GM23338 (cell line): ENCODE measurements at regions not wholly inside any gene's neighbourhood (a gene's known extent, or its start where the extent isn't known, plus 50 kb on each side); places are given as distances from the start of the nearest gene placed in this dataset.

Source experiments
- ATAC-seq: fragments of 200-7000 bp; cut with Tn5 transposase; 3 replicates; pipeline ENCODE4 v1.9.1; 2020
- DNase-seq: peaks from one replicate; pipeline ENCODE4 v3.0.0-alpha.2; 2015; ENCODE audit warnings: low spot score
- H2AFZ ChIP-seq: fragments of 200-600 bp; sonication (generic); 2 replicates; pipeline ENCODE4 v1.8.0; 2016; ENCODE audit warnings: antibody characterized with exemption, mild to moderate bottlenecking, moderate library complexity
- H3F3A ChIP-seq: fragments of 200-600 bp; sonication (generic); replicated peaks from 2 replicates; pipeline ENCODE4 v1.8.0; 2017; ENCODE audit warnings: antibody characterized with exemption, mixed run types, low read depth
- H3K27ac ChIP-seq: fragments of 200-600 bp; sonication (generic); 2 replicates; pipeline ENCODE4 v1.6.1; 2016; ENCODE audit warnings: low read depth
- H3K27me3 ChIP-seq: fragments of 200-600 bp; sonication (generic); 2 replicates; pipeline ENCODE4 v1.8.0; 2016; ENCODE audit warnings: mild to moderate bottlenecking, mixed run types, moderate library complexity; ENCODE audit not compliant: insufficient read depth
- H3K36me3 ChIP-seq: fragments of 200-600 bp; sonication (generic); 2 replicates; pipeline ENCODE4 v1.8.0; 2016; ENCODE audit warnings: mild to moderate bottlenecking; ENCODE audit not compliant: insufficient read depth
- H3K4me1 ChIP-seq: fragments of 200-600 bp; sonication (generic); 2 replicates; pipeline ENCODE4 v1.8.0; 2016; ENCODE audit warnings: mild to moderate bottlenecking, moderate library complexity; ENCODE audit not compliant: insufficient read depth
- H3K4me2 ChIP-seq: fragments of 200-600 bp; sonication (generic); 2 replicates; pipeline ENCODE4 v1.7.1; 2017; ENCODE audit warnings: mixed run types
- H3K4me3 ChIP-seq: fragments of 200-600 bp; sonication (generic); 2 replicates; pipeline ENCODE4 v1.6.1; 2016; ENCODE audit warnings: mixed run types
- H3K79me2 ChIP-seq: fragments of 200-600 bp; sonication (generic); replicated peaks from 2 replicates; pipeline ENCODE4 v1.8.0; 2017; ENCODE audit warnings: mild to moderate bottlenecking; ENCODE audit not compliant: insufficient read depth
- H3K9me2 ChIP-seq: fragments of 200-600 bp; sonication (generic); 2 replicates; pipeline ENCODE4 v1.8.0; 2017; ENCODE audit not compliant: insufficient read depth
- H4K20me1 ChIP-seq: fragments of 200-600 bp; sonication (generic); replicated peaks from 2 replicates; pipeline ENCODE4 v1.8.0; 2017; ENCODE audit warnings: mild to moderate bottlenecking; ENCODE audit not compliant: insufficient read depth
- H3K27ac Mint-ChIP-seq: 2 replicates; pipeline ENCODE4 v1.8.0; 2020; ENCODE audit warnings: inconsistent platforms, mild to moderate bottlenecking, moderate library complexity, mixed read lengths
- H3K27me3 Mint-ChIP-seq: 3 replicates; pipeline ENCODE4 v1.8.0; 2022; ENCODE audit warnings: low read depth, mild to moderate bottlenecking, moderate library complexity, mixed read lengths, inconsistent platforms; ENCODE audit not compliant: insufficient read depth, poor library complexity
- H3K36me3 Mint-ChIP-seq: 3 replicates; pipeline ENCODE4 v1.8.0; 2021; ENCODE audit warnings: low read depth, mild to moderate bottlenecking, inconsistent platforms, moderate library complexity, mixed read lengths
- H3K4me1 Mint-ChIP-seq: 3 replicates; pipeline ENCODE4 v1.8.0; 2020; ENCODE audit warnings: mild to moderate bottlenecking, inconsistent platforms, mixed read lengths
- H3K4me3 Mint-ChIP-seq: 3 replicates; pipeline ENCODE4 v1.8.0; 2021; ENCODE audit warnings: moderate library complexity, mild to moderate bottlenecking, inconsistent platforms, mixed read lengths
- H3K9me3 Mint-ChIP-seq: 3 replicates; pipeline ENCODE4 v1.8.0; 2020; ENCODE audit warnings: moderate library complexity, mild to moderate bottlenecking, inconsistent platforms, mixed read lengths
- EZH2 ChIP-seq: fragments of 200-600 bp; sonication (generic); IDR thresholded peaks from one replicate; pipeline ENCODE4 v1.8.0; 2017; ENCODE audit warnings: antibody characterized with exemption, mild to moderate bottlenecking, low read depth; ENCODE audit not compliant: unreplicated experiment
- EZH2phosphoT487 ChIP-seq: fragments of 200-600 bp; sonication (generic); IDR thresholded peaks from one replicate; pipeline ENCODE4 v1.8.1; 2018; ENCODE audit warnings: antibody characterized with exemption; ENCODE audit not compliant: unreplicated experiment
- JUNB ChIP-seq: IDR thresholded peaks from one replicate; pipeline ENCODE4 v1.6.1; 2016; ENCODE audit warnings: antibody characterized with exemption; ENCODE audit not compliant: unreplicated experiment
- NANOG ChIP-seq: IDR thresholded peaks from 2 replicates; pipeline ENCODE4 v1.6.1; 2016; ENCODE audit warnings: antibody characterized with exemption, borderline replicate concordance
- POLR2AphosphoS5 ChIP-seq: IDR thresholded peaks from 2 replicates; pipeline ENCODE4 v1.6.1; 2016; ENCODE audit warnings: antibody characterized with exemption, low read depth
- STAT1 ChIP-seq: IDR thresholded peaks from one replicate; pipeline ENCODE4 v1.6.1; 2016; ENCODE audit warnings: antibody characterized with exemption; ENCODE audit not compliant: unreplicated experiment
- ZNF114 ChIP-seq: fragments of 250-450 bp; sonication (Bioruptor Pico); IDR thresholded peaks from 2 replicates; pipeline ENCODE4 v1.5.0; 2020; ENCODE audit warnings: mild to moderate bottlenecking, moderate library complexity
- ZNF331 ChIP-seq: fragments of 250-450 bp; sonication (Bioruptor Pico); IDR thresholded peaks from 2 replicates; pipeline ENCODE4 v1.5.0; 2020; ENCODE audit warnings: low read depth, mild to moderate bottlenecking, moderate library complexity
- TF ChIP-seq, protein P1 (sequence below): fragments of 250-450 bp; sonication (Bioruptor Pico); IDR thresholded peaks from 2 replicates; pipeline ENCODE4 v1.5.0; 2020; ENCODE audit warnings: mild to moderate bottlenecking, moderate library complexity
- TF ChIP-seq, protein P2 (sequence below): IDR thresholded peaks from one replicate; pipeline ENCODE4 v1.6.1; 2018; ENCODE audit warnings: antibody characterized with exemption; ENCODE audit not compliant: unreplicated experiment
- TF ChIP-seq, protein P3 (sequence below), 2 experiments: fragments of 200-600 bp in 1 of 2; sonication (generic) in 1 of 2; conservative IDR thresholded peaks; 2 replicates each; pipeline versions ENCODE4 v1.5.1 to v1.6.1; 2016 to 2017; ENCODE audit warnings: antibody characterized with exemption in 2 of 2, low read depth in 2 of 2, mild to moderate bottlenecking in 2 of 2, moderate library complexity in 1 of 2

DNA sequence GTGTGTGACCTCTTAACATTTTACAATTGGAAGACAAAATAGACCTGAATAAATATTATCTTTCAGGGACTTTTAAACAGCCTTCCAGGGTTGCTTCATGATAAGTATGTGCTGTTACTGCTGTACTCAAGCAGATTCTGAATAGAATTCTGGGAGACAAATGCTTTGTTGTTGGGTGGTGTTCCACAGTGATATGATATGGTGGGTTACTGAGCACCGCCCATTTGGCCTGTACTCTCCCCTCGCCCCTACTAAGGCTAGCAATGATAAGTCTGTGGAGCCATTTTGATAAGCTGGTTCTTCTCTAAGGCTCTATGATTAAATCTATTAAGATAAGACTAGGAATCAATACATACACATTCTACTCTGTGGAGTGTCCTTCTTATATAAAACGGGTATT, 89.8 kb upstream of the ITGA4 start:
- Histone ChIP-seq H3K4me2 (no peak overlapping the region), H3K79me2 (no peaks in the 10 kb centered on the region), H3K9me2 (no peaks in the 10 kb centered on the region), H3F3A (no peaks in the 10 kb centered on the region), H2AFZ (no peak overlapping the region), H3K4me1 (no peaks in the 10 kb centered on the region), H3K4me3 (no peak overlapping the region), H4K20me1 (no peaks in the 10 kb centered on the region), H3K36me3 (no peaks in the 10 kb centered on the region), H3K27me3 (no peaks in the 10 kb centered on the region), H3K27ac (no peak overlapping the region)
- Mint-ChIP-seq H3K36me3 (no peaks in the 10 kb centered on the region), H3K9me3 (no peaks in the 10 kb centered on the region), H3K4me1 (no peaks in the 10 kb centered on the region), H3K27me3 (no peaks in the 10 kb centered on the region), H3K27ac (no peak overlapping the region; the same call in 1 of the 2 replicates), H3K4me3 (no peak overlapping the region)
- no peak for DNase-seq
- no peak for ATAC-seq
- no peak for TF ChIP-seq JUNB
- TF ChIP-seq, protein P1, sequence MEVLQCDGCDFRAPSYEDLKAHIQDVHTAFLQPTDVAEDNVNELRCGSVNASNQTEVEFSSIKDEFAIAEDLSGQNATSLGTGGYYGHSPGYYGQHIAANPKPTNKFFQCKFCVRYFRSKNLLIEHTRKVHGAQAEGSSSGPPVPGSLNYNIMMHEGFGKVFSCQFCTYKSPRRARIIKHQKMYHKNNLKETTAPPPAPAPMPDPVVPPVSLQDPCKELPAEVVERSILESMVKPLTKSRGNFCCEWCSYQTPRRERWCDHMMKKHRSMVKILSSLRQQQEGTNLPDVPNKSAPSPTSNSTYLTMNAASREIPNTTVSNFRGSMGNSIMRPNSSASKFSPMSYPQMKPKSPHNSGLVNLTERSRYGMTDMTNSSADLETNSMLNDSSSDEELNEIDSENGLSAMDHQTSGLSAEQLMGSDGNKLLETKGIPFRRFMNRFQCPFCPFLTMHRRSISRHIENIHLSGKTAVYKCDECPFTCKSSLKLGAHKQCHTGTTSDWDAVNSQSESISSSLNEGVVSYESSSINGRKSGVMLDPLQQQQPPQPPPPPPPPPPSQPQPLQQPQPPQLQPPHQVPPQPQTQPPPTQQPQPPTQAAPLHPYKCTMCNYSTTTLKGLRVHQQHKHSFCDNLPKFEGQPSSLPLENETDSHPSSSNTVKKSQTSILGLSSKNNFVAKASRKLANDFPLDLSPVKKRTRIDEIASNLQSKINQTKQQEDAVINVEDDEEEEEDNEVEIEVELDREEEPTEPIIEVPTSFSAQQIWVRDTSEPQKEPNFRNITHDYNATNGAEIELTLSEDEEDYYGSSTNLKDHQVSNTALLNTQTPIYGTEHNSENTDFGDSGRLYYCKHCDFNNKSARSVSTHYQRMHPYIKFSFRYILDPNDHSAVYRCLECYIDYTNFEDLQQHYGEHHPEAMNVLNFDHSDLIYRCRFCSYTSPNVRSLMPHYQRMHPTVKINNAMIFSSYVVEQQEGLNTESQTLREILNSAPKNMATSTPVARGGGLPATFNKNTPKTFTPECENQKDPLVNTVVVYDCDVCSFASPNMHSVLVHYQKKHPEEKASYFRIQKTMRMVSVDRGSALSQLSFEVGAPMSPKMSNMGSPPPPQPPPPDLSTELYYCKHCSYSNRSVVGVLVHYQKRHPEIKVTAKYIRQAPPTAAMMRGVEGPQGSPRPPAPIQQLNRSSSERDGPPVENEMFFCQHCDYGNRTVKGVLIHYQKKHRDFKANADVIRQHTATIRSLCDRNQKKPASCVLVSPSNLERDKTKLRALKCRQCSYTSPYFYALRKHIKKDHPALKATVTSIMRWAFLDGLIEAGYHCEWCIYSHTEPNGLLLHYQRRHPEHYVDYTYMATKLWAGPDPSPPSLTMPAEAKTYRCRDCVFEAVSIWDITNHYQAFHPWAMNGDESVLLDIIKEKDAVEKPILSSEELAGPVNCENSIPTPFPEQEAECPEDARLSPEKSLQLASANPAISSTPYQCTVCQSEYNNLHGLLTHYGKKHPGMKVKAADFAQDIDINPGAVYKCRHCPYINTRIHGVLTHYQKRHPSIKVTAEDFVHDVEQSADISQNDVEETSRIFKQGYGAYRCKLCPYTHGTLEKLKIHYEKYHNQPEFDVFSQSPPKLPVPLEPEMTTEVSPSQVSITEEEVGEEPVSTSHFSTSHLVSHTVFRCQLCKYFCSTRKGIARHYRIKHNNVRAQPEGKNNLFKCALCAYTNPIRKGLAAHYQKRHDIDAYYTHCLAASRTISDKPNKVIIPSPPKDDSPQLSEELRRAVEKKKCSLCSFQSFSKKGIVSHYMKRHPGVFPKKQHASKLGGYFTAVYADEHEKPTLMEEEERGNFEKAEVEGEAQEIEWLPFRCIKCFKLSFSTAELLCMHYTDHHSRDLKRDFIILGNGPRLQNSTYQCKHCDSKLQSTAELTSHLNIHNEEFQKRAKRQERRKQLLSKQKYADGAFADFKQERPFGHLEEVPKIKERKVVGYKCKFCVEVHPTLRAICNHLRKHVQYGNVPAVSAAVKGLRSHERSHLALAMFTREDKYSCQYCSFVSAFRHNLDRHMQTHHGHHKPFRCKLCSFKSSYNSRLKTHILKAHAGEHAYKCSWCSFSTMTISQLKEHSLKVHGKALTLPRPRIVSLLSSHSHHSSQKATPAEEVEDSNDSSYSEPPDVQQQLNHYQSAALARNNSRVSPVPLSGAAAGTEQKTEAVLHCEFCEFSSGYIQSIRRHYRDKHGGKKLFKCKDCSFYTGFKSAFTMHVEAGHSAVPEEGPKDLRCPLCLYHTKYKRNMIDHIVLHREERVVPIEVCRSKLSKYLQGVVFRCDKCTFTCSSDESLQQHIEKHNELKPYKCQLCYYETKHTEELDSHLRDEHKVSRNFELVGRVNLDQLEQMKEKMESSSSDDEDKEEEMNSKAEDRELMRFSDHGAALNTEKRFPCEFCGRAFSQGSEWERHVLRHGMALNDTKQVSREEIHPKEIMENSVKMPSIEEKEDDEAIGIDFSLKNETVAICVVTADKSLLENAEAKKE (CRISPR knock-in tag) = no peak
- no peak for TF ChIP-seq EZH2phosphoT487
- TF ChIP-seq POLR2AphosphoS5 = no peak
- TF ChIP-seq, protein P2, sequence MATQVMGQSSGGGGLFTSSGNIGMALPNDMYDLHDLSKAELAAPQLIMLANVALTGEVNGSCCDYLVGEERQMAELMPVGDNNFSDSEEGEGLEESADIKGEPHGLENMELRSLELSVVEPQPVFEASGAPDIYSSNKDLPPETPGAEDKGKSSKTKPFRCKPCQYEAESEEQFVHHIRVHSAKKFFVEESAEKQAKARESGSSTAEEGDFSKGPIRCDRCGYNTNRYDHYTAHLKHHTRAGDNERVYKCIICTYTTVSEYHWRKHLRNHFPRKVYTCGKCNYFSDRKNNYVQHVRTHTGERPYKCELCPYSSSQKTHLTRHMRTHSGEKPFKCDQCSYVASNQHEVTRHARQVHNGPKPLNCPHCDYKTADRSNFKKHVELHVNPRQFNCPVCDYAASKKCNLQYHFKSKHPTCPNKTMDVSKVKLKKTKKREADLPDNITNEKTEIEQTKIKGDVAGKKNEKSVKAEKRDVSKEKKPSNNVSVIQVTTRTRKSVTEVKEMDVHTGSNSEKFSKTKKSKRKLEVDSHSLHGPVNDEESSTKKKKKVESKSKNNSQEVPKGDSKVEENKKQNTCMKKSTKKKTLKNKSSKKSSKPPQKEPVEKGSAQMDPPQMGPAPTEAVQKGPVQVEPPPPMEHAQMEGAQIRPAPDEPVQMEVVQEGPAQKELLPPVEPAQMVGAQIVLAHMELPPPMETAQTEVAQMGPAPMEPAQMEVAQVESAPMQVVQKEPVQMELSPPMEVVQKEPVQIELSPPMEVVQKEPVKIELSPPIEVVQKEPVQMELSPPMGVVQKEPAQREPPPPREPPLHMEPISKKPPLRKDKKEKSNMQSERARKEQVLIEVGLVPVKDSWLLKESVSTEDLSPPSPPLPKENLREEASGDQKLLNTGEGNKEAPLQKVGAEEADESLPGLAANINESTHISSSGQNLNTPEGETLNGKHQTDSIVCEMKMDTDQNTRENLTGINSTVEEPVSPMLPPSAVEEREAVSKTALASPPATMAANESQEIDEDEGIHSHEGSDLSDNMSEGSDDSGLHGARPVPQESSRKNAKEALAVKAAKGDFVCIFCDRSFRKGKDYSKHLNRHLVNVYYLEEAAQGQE = no peak
- no peak for TF ChIP-seq STAT1
- TF ChIP-seq, protein P3, sequence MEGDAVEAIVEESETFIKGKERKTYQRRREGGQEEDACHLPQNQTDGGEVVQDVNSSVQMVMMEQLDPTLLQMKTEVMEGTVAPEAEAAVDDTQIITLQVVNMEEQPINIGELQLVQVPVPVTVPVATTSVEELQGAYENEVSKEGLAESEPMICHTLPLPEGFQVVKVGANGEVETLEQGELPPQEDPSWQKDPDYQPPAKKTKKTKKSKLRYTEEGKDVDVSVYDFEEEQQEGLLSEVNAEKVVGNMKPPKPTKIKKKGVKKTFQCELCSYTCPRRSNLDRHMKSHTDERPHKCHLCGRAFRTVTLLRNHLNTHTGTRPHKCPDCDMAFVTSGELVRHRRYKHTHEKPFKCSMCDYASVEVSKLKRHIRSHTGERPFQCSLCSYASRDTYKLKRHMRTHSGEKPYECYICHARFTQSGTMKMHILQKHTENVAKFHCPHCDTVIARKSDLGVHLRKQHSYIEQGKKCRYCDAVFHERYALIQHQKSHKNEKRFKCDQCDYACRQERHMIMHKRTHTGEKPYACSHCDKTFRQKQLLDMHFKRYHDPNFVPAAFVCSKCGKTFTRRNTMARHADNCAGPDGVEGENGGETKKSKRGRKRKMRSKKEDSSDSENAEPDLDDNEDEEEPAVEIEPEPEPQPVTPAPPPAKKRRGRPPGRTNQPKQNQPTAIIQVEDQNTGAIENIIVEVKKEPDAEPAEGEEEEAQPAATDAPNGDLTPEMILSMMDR (conservative IDR thresholded peaks at IDR 0.05; ENCODE audit: low read depth in 2 of 2) = no peak
- TF ChIP-seq ZNF331 (CRISPR knock-in tag) = no peak
- no peak for TF ChIP-seq ZNF114 (CRISPR knock-in tag)
- no peak for TF ChIP-seq EZH2
- no peak for TF ChIP-seq NANOG
